GM12891 (cell line): ENCODE measurements at regions not wholly inside any gene's neighbourhood (a gene's known extent, or its start where the extent isn't known, plus 50 kb on each side); places are given as distances from the start of the nearest gene placed in this dataset.

Experiments used
- PAX5 ChIP-seq: IDR thresholded peaks from 2 replicates; pipeline ENCODE4 v1.6.1; 2011; ENCODE audit warnings: low read length, moderate library complexity, mild to moderate bottlenecking; ENCODE audit not compliant: insufficient read depth, severe bottlenecking
- POLR2A ChIP-seq: IDR thresholded peaks from 2 replicates; pipeline ENCODE4 v1.6.1; 2011; ENCODE audit warnings: low read depth, low read length, control low read depth
- POLR2AphosphoS5 ChIP-seq: IDR thresholded peaks from 2 replicates; pipeline ENCODE4 v1.6.1; 2011; ENCODE audit warnings: low read depth, low read length, control low read depth
- SPI1 ChIP-seq: IDR thresholded peaks from 2 replicates; pipeline ENCODE4 v1.6.1; 2011; ENCODE audit warnings: low read depth, low read length, control low read depth
- TAF1 ChIP-seq: IDR thresholded peaks from 2 replicates; pipeline ENCODE4 v1.6.1; 2011; ENCODE audit warnings: low read depth, low read length, control low read depth

GRCh38 chr12:124140944-124141486 is 153.9 kb upstream of the RFLNA start:
- TF ChIP-seq POLR2A, result no peak
- no peak for TF ChIP-seq PAX5
- TF ChIP-seq TAF1, result no peak
- no peak for TF ChIP-seq POLR2AphosphoS5
- TF ChIP-seq SPI1, result no peak
